ENCODE measurements at regions not wholly inside any gene's neighbourhood (a gene's known extent, or its start where the extent isn't known, plus 50 kb on each side); places are given as distances from the start of the nearest gene placed in this dataset.

DNA sequence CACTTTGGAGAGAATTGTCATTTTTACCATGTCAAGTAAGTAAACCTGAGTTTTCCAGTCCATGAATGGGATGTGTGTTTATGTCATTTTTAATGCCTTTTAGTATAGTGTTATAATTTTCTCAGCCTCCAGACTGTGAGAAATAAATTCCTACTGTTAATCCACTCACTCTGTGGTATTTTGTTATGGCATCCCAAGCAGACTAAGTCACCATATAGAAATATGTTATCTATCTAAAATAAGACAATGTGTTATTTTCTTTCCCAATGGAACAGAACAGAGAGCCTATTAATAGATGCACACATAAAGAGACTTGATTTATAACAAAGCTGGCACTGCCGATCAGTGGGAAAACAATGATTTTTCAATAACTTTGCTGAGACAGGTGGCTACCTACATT lies 70.2 kb upstream of the SLC4A11 start:
- Histone ChIP-seq H3K27ac (no peak overlapping the region), H3K4me1 (peaks cover 0 to 14% (median 9%) of the 10 kb centered on the region in 4 donors), H3K36me3 (peaks cover 2 to 91% (median 29%) of the 10 kb centered on the region in 4 donors), H3K27me3 (no peaks in the 10 kb centered on the region), H3K9me3 (no peaks in the 10 kb centered on the region), H3K4me3 (no peak overlapping the region)
- TF ChIP-seq EP300 (IDR thresholded peaks at IDR 0.05) (no peak), POLR2AphosphoS5 (IDR thresholded peaks at IDR 0.05) (no peak), POLR2A (IDR thresholded peaks at IDR 0.05) (no peak)
- TF ChIP-seq, protein P1, sequence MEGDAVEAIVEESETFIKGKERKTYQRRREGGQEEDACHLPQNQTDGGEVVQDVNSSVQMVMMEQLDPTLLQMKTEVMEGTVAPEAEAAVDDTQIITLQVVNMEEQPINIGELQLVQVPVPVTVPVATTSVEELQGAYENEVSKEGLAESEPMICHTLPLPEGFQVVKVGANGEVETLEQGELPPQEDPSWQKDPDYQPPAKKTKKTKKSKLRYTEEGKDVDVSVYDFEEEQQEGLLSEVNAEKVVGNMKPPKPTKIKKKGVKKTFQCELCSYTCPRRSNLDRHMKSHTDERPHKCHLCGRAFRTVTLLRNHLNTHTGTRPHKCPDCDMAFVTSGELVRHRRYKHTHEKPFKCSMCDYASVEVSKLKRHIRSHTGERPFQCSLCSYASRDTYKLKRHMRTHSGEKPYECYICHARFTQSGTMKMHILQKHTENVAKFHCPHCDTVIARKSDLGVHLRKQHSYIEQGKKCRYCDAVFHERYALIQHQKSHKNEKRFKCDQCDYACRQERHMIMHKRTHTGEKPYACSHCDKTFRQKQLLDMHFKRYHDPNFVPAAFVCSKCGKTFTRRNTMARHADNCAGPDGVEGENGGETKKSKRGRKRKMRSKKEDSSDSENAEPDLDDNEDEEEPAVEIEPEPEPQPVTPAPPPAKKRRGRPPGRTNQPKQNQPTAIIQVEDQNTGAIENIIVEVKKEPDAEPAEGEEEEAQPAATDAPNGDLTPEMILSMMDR (IDR thresholded peaks at IDR 0.05), result no peak
- 97 to 100% methylated on average over 1 of the region's 1 CpG for WGBS, 2 donors
- DNase-seq (no peak), ATAC-seq (ENCODE audit: low FRiP score in 2 of 2) (no peak)

DNA sequence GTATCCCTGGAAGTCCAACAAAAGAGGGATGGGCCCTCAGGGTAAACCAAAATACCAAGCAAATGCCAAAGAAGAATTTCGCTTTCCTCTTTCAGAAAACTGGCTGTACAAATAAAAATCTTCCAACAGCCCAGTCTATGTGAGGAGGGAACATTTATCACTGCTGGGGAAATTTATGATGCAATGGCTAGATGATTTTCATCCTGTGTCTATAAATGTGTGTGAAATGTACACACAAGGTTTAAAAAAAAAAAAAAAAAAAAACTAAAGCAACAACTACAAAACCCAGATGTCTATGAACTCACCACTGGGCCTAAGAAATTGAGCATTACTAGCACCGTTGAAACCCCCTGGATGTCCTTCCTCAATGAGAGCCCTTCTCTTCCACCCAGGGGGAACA lies 68.7 kb upstream of the SLC4A11 start:
- Histone ChIP-seq H3K36me3 (peaks cover 6 to 92% (median 38%) of the 10 kb centered on the region in 4 donors), H3K27ac (peak overlapping the region in 2 of 4 donors; percentile 57 to 77)
- no peak for ATAC-seq (ENCODE audit: low FRiP score in 2 of 2)

DNA sequence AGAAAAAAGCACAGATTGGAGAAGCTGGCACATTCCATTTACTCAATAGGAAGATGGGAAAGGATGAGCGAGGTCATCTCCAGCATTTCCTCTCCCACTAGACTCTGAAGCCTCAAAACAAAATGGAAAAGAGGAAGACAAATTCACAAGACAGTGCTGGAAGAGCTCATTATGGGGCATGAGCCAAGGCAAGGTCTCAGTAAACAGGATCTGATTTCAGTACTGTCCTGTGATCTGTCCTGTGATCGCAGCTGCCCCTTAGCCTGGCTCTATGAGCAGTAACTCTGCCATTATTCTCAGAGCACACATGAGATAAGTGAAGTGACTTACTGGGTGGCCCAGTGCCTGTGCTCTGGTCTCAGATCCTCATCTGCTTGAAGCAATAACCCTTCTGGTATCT lies 68.1 kb upstream of the SLC4A11 start:
- H3K9me3 ChIP-seq, result no peaks in the 10 kb centered on the region
- no peak overlapping the region for H3K4me3 ChIP-seq
- peaks cover 6 to 96% (median 40%) of the 10 kb centered on the region in 4 donors for H3K36me3 ChIP-seq
- ATAC-seq (ENCODE audit: low FRiP score in 2 of 2) (peak in 1 of 2 donors; percentile 66), DNase-seq (peak in 1 of 2 donors; percentile 36)
- H3K27me3 ChIP-seq, result no peaks in the 10 kb centered on the region
- peak overlapping the region in 2 of 4 donors; percentile 57 to 77 for H3K27ac ChIP-seq
- 86 to 97% methylated on average over 2 of the region's 2 CpGs for WGBS, 2 donors
- TF ChIP-seq EP300 (IDR thresholded peaks at IDR 0.05) (peak in 1 of 4 donors; percentile 59), POLR2A (IDR thresholded peaks at IDR 0.05) (peak in 1 of 4 donors; percentile 62), POLR2AphosphoS5 (IDR thresholded peaks at IDR 0.05) (peak in 1 of 2 donors; percentile 33)
- TF ChIP-seq, protein P1 (IDR thresholded peaks at IDR 0.05), result no peak
- no peaks in the 10 kb centered on the region for H3K4me1 ChIP-seq

More for the DNA sequence above, 68.7 kb upstream of the SLC4A11 start:
- TF ChIP-seq EP300 (IDR thresholded peaks at IDR 0.05) (no peak), POLR2AphosphoS5 (IDR thresholded peaks at IDR 0.05) (no peak), POLR2A (IDR thresholded peaks at IDR 0.05) (no peak)
- TF ChIP-seq, protein P1 (IDR thresholded peaks at IDR 0.05), result no peak
- H3K4me1 ChIP-seq, result peaks cover 0 to 2% (median 0%) of the 10 kb centered on the region in 4 donors
- no peak overlapping the region for H3K4me3 ChIP-seq
- H3K27me3 ChIP-seq, result no peaks in the 10 kb centered on the region
- H3K9me3 ChIP-seq, result no peaks in the 10 kb centered on the region
- WGBS, 2 donors, result 88 to 100% methylated on average over 2 of the region's 2 CpGs
- no peak for DNase-seq

DNA sequence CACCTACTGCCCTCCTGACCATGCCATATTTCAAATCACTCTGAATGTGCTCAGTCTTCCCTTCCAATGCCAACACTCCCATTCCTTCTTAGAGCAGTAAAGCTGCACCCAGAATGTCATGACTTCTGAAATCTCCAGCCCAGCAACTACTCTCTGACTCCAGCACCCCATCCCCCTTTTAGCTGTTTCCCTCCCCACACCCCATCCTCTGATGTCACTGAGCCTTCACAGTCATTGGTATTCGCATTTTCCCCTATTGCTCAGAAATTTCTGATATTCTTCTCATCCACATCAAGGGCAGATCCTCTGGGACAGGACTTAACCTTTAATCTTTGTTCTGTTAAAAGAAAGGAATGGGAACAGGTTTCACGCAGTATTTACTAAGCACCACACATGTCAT lies 67.1 kb upstream of the SLC4A11 start:
- Histone ChIP-seq H3K4me3 (peak overlapping the region in 1 of 4 donors; percentile 1), H3K36me3 (peaks cover 6 to 94% (median 41%) of the 10 kb centered on the region in 4 donors), H3K4me1 (no peaks in the 10 kb centered on the region), H3K27ac (peak overlapping the region in 2 of 4 donors; percentile 7 to 25), H3K27me3 (no peaks in the 10 kb centered on the region), H3K9me3 (no peaks in the 10 kb centered on the region)
- TF ChIP-seq POLR2AphosphoS5 (IDR thresholded peaks at IDR 0.05) (no peak), EP300 (IDR thresholded peaks at IDR 0.05) (no peak), POLR2A (IDR thresholded peaks at IDR 0.05) (no peak)
- TF ChIP-seq, protein P1 (IDR thresholded peaks at IDR 0.05), result no peak
- WGBS, 2 donors, result 95 to 98% methylated on average over 2 of the region's 2 CpGs
- no peak for DNase-seq
- ATAC-seq (ENCODE audit: low FRiP score in 2 of 2), result no peak

DNA sequence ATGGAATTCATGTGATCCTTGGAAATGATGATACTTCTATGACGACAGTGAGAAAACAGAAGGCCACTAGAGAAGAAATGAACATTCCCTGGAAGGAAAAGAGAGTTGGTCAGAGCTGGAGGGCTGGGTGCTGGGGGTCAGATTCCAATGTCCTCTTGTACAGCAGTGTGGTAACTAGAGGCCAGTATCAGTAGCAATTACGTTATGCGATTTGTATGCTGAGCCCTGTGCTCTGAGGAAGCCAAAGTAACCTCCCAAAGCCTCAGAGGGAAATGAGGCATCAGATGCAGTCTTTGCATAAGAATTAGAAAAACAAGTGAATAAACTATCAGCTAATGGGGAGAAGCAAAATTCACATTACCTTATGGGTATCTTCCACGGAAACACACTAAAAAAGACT lies 65.5 kb upstream of the SLC4A11 start:
- WGBS, 2 donors, result 91 to 93% methylated on average over 4 of the region's 4 CpGs
- Histone ChIP-seq H3K27me3 (no peaks in the 10 kb centered on the region), H3K27ac (no peak overlapping the region), H3K9me3 (no peaks in the 10 kb centered on the region), H3K36me3 (peaks cover 6 to 81% (median 46%) of the 10 kb centered on the region in 4 donors), H3K4me3 (no peak overlapping the region), H3K4me1 (no peaks in the 10 kb centered on the region)
- TF ChIP-seq, protein P1 (IDR thresholded peaks at IDR 0.05), result no peak
- TF ChIP-seq POLR2AphosphoS5 (IDR thresholded peaks at IDR 0.05) (no peak), EP300 (IDR thresholded peaks at IDR 0.05) (no peak), POLR2A (IDR thresholded peaks at IDR 0.05) (no peak)
- ATAC-seq (ENCODE audit: low FRiP score in 2 of 2) (peak in 1 of 2 donors; percentile 80), DNase-seq (no peak)
